ENCODE measurements at regions not wholly inside any gene's neighbourhood (a gene's known extent, or its start where the extent isn't known, plus 50 kb on each side); places are given as distances from the start of the nearest gene placed in this dataset.
A peak's percentile ranks its signal among the peaks of the same experiment; 100 is the strongest.
"Not testable (repeated sequence)": the region's sequence is repeated elsewhere in the genome, so short reads cannot be mapped to it uniquely, and the experiment has no call there.

- ATAC-seq (no peak), DNase-seq (ENCODE audit: missing footprints) (no peak)
- intact Hi-C loops (cut with DNase I) = no loop called here
Measured at GRCh38 chr3:174336784-174337183, 522.4 kb upstream of the NAALADL2 start.

DNA sequence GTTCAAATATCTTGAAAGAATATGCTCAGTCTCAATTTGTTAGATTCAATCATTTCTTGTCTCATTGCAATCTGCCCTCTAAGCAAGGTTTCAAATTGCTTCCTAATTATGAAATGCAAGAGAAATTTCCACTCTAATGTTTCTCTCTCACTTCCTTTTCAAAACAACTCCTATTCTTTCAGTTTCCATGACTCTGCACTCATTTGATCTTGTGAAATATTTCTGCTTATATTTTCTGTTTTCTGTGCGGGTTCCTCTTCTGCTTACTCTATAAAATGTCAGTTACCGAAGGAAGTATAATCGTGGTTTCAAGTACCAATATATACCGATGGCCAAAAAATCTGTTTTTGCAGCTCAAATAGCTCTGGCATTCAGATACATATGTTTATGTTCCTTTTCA lies 521.9 kb upstream of the NAALADL2 start:
- DNase-seq (ENCODE audit: missing footprints) (no peak), ATAC-seq (peak; percentile 28)
- intact Hi-C loops (cut with DNase I) = no loop called here

- intact Hi-C loops (cut with DNase I) = no loop called here
- ATAC-seq (no peak), DNase-seq (ENCODE audit: missing footprints) (no peak)
Measured at GRCh38 chr3:174340624-174341587, 518.2 kb upstream of the NAALADL2 start.

- DNase-seq (ENCODE audit: missing footprints) (no peak), ATAC-seq (no peak)
- intact Hi-C loops (cut with DNase I) = no loop called here
Measured at GRCh38 chr3:174342171-174342570, 517.0 kb upstream of the NAALADL2 start.

DNA sequence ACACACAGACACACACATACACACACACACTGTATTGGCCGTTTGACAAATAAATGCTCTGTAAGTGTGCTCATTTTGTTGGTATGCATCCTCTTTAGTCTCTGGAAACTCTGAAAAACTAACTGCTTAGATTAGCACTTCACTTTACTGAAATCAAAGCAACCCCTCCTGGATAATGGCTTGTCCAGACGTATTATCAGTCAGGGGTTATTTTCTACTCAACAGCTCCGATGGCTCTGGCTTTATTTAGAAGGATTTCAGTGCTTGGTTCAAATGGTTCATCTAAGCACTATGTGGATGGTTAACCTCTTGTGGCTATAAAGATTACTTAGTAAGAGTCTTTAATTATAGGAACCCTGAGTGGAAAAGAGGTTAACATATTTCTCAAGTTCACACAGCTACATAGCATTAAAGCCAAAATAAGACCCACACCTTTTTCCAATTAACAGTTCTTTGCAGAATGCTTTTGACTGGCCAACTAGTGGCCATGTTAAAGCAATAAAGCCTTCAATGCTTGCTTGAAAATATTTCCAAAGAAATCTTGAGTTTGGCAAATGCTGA lies 516.1 kb upstream of the NAALADL2 start:
- DNase-seq (ENCODE audit: missing footprints) (no peak), ATAC-seq (no peak)
- intact Hi-C loops (cut with DNase I) = no loop called here

DNA sequence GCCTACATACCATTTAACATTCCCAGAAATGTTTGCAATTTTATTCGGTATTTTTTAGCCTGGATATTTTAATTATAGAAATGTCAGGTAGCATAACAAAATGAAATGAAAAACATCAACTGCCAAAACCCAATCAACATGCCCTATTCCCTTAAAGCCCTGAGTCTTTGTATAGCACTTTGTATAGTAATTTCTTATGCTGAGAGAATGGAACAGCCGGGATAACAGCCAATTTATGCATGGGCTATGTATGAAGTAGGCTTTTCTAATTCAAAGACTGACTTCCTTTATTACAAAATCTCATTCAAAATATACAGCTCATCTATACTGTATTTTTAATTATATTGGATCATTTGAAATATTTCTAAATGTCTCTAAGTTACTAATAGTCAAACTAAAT lies 513.0 kb upstream of the NAALADL2 start:
- intact Hi-C loops (cut with DNase I) = no loop called here
- ATAC-seq (no peak), DNase-seq (ENCODE audit: missing footprints) (no peak)

- ATAC-seq (no peak), DNase-seq (ENCODE audit: missing footprints) (no peak)
- intact Hi-C loops (cut with DNase I) = no loop called here
Measured at GRCh38 chr3:174346571-174346970, 512.6 kb upstream of the NAALADL2 start.

DNA sequence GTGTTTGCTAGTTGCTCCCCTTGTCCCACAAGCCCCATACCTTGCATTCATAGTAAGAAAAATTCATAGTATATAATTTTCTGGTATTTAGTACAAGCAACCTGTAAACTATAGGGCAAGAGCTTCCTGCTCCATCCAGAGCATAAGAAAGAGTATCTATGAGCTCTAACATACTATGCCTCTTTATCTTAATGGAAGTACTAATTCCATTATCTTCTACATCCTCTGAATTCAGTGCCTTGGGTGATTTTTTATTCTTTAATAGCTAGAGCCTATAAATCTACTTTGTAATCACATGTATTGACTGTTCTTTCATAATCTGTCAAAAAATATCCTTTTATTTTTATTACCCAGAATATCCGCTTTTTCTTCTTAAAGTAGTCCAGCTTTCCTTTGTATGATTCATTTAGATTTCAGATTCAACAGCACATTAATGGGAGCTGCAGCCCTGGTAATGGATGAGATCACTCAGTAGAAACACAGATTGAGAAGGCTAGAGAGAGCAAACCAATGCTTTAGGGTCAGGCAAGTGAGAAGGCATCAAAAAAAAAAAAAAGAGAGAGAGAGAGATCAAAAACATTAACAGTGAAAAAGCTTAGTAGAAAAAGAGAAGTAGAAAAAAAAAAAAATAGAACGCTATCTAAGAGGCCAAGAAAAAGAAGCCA lies 511.5 kb upstream of the NAALADL2 start:
- DNase-seq (ENCODE audit: missing footprints) (no peak), ATAC-seq (no peak)
- intact Hi-C loops (cut with DNase I) = no loop called here

- ATAC-seq = no peak
- DNase-seq (ENCODE audit: missing footprints) = no peak
- intact Hi-C loops (cut with DNase I) = no loop called here
Measured at GRCh38 chr3:174352227-174352626, 506.9 kb upstream of the NAALADL2 start.

DNA sequence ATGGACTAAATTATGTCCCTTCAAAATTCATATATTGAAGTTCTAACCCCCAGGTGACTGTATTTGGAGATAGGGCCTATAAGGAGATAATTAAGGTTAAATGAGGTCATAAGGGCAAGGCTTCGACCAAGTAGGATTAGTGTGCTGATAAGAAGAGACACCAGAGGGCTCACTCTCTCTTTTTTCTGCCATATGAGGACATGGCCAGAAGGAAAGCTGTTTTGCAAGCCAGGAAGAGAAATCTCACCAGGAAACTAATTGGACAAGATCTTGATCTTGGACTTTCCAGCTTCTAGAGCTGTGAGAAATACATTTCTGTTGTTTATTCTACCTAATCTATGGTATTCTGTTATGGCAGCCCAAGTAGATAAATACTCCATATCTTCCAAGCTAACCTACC lies 503.6 kb upstream of the NAALADL2 start:
- intact Hi-C loops (cut with DNase I) = no loop called here
- no peak for DNase-seq (ENCODE audit: missing footprints)
- no peak for ATAC-seq

DNA sequence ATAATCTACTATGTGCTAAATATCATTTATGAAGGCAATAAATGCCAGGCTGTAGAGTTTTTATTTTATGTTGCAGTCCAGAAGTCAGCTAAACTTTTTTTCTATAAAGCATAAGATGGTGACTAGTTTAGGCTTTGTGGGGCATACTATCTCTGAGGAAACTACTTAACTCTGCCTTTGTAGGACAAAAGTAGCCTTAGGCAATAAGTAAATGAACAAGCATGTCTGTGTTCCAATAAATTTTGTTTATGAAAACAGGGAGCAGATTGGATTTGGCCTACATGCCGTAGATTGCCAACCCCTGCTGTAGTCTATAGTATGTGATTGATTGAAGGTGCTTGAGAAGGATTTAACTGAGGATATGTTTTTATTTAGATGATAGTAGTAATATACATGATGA lies 502.5 kb upstream of the NAALADL2 start:
- intact Hi-C loops (cut with DNase I) = no loop called here
- DNase-seq (ENCODE audit: missing footprints) (no peak), ATAC-seq (no peak)

- ATAC-seq = no peak
- intact Hi-C loops (cut with DNase I) = no loop called here
- no peak for DNase-seq (ENCODE audit: missing footprints)
Measured at GRCh38 chr3:174358252-174358651, 500.9 kb upstream of the NAALADL2 start.

- no peak for ATAC-seq
- intact Hi-C loops (cut with DNase I) = no loop called here
- no peak for DNase-seq (ENCODE audit: missing footprints)
Measured at GRCh38 chr3:174362556-174362955, 496.6 kb upstream of the NAALADL2 start.

GRCh38 chr3:174363256-174363655 lies 495.9 kb upstream of the NAALADL2 start:
- intact Hi-C loops (cut with DNase I) = no loop called here
- ATAC-seq = no peak
- DNase-seq (ENCODE audit: missing footprints) = no peak

DNA sequence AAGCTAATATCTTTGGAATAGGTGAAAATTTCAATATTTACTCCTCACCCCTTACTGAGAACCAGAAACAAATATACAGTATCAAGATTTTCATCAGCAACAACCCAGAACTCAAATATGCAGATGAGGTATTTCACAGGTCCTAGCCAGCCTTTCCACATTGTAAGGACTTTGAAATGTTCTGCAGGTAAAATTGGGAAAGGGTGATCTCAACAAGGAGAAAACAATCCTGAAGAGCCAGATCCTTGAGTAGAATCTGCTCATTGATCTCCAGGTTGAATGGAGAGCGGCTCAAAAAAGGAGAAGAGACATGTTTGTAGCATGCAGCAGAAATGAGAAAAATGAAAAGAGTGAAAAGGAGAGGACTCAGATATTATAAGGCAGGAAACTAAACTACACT lies 493.3 kb upstream of the NAALADL2 start:
- no peak for DNase-seq (ENCODE audit: missing footprints)
- no peak for ATAC-seq
- intact Hi-C loops (cut with DNase I) = no loop called here

DNA sequence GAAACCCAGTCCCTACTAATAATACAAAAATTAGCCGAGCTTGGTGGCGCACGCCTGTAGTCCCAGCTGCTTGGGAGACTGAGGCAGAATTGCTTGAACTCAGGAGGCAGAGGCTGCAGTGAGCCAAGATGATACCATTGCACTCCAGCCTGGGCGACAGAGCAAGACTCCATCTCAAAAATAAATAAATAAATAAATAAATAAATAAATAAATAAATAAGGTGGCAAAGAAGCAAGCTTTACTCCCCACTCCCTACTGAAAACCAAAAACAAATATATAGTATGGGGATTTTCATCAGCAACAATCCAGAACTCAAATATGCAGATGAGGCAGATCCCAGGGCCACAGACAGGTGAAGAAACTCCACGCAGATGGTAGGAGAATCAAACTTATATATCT lies 492.2 kb upstream of the NAALADL2 start:
- ATAC-seq; intact Hi-C loops (cut with DNase I); DNase-seq (ENCODE audit: missing footprints): not testable (repeated sequence)

DNA sequence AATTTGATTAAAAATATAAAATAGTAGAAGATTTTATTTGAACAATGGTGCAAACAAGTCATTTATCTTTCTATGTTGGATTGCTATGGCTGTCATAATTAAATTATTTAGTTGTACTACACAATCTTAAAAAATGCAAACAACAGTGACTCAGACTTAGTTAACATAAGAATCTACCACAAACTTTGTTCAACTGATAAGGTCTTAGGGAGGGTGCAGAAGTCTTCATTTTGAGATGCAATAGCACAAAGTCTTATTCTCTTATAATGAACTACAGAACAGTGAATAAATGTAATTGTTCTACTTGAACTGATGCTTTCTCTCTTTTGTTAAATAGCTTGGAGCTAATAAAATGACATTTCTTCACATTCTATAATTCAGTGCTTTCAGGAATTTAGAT lies 482.8 kb upstream of the NAALADL2 start:
- no peak for DNase-seq (ENCODE audit: missing footprints)
- intact Hi-C loops (cut with DNase I) = no loop called here
- no peak for ATAC-seq

GRCh38 chr3:174377096-174377495 lies 482.0 kb upstream of the NAALADL2 start:
- ATAC-seq (no peak), DNase-seq (ENCODE audit: missing footprints) (peak; percentile 67)
- intact Hi-C loops (cut with DNase I) = no loop called here

DNA sequence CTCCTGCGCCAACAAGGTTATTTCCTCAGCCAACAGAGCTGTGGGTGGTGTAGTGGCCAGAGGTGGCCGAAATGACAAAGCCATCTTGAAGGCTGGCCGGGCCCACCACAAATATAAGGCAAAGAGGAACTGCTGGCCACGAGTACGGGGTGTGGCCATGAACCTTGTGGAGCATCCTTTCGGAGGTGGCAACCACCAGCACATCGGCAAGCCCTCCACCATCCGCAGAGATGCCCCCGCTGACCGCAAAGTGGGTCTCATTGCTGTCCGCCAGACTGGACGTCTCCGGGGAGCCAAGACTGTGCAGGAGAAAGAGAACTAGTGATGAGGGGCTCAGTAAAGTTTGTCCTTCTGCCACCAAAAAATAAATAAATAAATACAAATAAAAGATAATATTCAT lies 481.4 kb upstream of the NAALADL2 start:
- no peak for DNase-seq (ENCODE audit: missing footprints)
- no peak for ATAC-seq
- intact Hi-C loops (cut with DNase I) = no loop called here

DNA sequence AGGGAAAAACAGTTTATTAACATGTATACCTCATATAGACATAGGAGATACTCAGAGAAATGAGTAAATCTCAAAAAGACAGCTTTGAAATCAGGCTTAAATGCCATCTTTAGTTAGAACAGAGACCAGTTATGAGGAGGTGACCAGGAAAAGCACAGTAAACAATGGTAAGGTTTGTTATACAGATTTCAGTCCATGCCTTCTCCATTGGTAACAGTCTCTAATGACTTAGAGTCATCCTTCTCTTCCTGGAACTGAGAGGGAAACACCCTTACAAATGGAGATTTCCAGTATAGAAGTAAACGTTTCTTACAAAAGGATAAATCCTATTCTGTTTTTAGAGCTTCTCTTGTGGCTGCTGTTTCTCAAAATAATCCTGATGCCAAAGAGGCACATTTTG lies 476.3 kb upstream of the NAALADL2 start:
- intact Hi-C loops (cut with DNase I) = no loop called here
- DNase-seq (ENCODE audit: missing footprints) (no peak), ATAC-seq (no peak)
